Occipital lobe (tissue), 1 donor: ENCODE measurements at regions not wholly inside any gene's neighbourhood (a gene's known extent, or its start where the extent isn't known, plus 50 kb on each side); places are given as distances from the start of the nearest gene placed in this dataset.

Experiments used
- DNase-seq: peaks from one replicate; lab custom pipeline; 2025; lab: John Stamatoyannopoulos, UW

- DNase-seq = no peak
These were observed 117.3 kb downstream of the TTC32 start for GRCh38 chr2:19784456-19784855.

- DNase-seq = no peak
These were observed 117.8 kb downstream of the TTC32 start for GRCh38 chr2:19783935-19784334.

GRCh38 chr2:19776941-19777514 is 124.8 kb downstream of the TTC32 start:
- no peak for DNase-seq

- DNase-seq = no peak
These were observed 125.9 kb downstream of the TTC32 start for GRCh38 chr2:19775838-19776237.

GRCh38 chr2:19775315-19775714 is 126.5 kb downstream of the TTC32 start:
- DNase-seq = no peak

GRCh38 chr2:19774805-19775176 is 127.0 kb downstream of the TTC32 start:
- DNase-seq = no peak

- DNase-seq = no peak
These were observed 128.8 kb downstream of the TTC32 start for GRCh38 chr2:19772981-19773380.

GRCh38 chr2:19769513-19769912 is 132.3 kb downstream of the TTC32 start:
- no peak for DNase-seq

- no peak for DNase-seq
These were observed 133.9 kb downstream of the TTC32 start for GRCh38 chr2:19767899-19768298.

GRCh38 chr2:19764998-19765397 is 136.8 kb downstream of the TTC32 start:
- DNase-seq = no peak

GRCh38 chr2:19763731-19764130 is 138.1 kb downstream of the TTC32 start:
- DNase-seq = no peak

GRCh38 chr2:19762959-19763605 is 138.7 kb downstream of the TTC32 start:
- no peak for DNase-seq

GRCh38 chr2:19762142-19762541 is 139.6 kb downstream of the TTC32 start:
- no peak for DNase-seq

- no peak for DNase-seq
These were observed 141.9 kb downstream of the TTC32 start for GRCh38 chr2:19759880-19760279.

GRCh38 chr2:19758658-19759057 is 143.1 kb downstream of the TTC32 start:
- DNase-seq = no peak

GRCh38 chr2:19757586-19757985 is 144.2 kb downstream of the TTC32 start:
- no peak for DNase-seq

- DNase-seq = no peak
These were observed 146.9 kb downstream of the TTC32 start for GRCh38 chr2:19754907-19755306.

- no peak for DNase-seq
These were observed 148.0 kb downstream of the TTC32 start for GRCh38 chr2:19753818-19754217.

- no peak for DNase-seq
These were observed 148.5 kb downstream of the TTC32 start for GRCh38 chr2:19753314-19753713.

- DNase-seq = no peak
These were observed 149.3 kb downstream of the TTC32 start for GRCh38 chr2:19752500-19752899.

- DNase-seq = no peak
These were observed 150.2 kb downstream of the TTC32 start for GRCh38 chr2:19751631-19752030.

GRCh38 chr2:19750136-19750535 is 151.6 kb downstream of the TTC32 start:
- DNase-seq = no peak

GRCh38 chr2:19749507-19749836 is 152.3 kb downstream of the TTC32 start:
- DNase-seq = no peak
